HG02884 (cell line): ENCODE measurements at regions not wholly inside any gene's neighbourhood (a gene's known extent, or its start where the extent isn't known, plus 50 kb on each side); places are given as distances from the start of the nearest gene placed in this dataset.
A peak's percentile ranks its signal among the peaks of the same experiment; 100 is the strongest.
"Not testable (repeated sequence)": the region's sequence is repeated elsewhere in the genome, so short reads cannot be mapped to it uniquely, and the experiment has no call there.

ENCODE experiments used
- ATAC-seq: cut with Tn5 transposase; IDR thresholded peaks from one replicate; pipeline ENCODE4 v1.9.1; 2021; ENCODE audit warnings: mild to moderate bottlenecking, moderate library complexity; ENCODE audit not compliant: unreplicated experiment

DNA sequence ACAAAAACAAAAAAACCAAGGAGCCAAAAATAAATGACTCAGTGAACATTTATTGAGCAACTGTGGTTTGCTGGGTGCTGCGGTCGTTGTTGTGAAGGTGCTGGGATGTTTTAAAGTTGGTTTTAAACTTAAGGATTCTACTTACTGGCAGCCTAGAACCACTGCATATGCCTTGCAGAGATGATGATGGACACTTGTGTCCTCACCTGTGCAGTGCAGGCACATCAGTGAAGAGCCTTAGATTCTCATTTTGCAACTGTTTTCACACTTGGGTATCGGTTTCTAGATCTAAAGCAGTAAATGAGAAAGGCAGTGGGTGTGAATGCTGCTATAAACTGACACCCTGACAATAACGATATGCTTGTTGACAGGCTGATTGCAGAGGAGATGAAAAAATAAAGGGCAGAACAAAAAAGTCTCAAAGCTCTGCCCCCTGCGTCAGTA, 68.8 kb downstream of the UTRN start:
- peak; percentile 55 for ATAC-seq

DNA sequence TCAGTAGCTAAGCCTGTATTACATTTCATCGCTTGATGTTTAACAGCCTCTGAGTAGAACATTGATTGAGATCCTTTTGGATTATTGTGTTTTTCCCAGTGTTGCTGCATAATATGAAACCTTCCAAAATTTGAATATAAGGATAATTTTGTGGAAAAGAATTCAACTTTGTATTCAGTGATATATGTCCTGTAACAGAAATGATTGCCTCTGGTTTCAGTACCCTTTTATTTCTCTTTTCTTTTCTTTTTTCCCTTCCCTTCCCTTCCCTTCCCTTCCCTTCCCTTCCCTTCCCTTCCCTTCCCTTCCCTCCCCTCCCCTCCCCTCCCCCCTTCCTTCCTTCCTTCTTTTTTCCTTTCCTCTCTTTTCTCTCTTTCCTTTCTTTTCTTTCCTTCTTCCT, 74.6 kb downstream of the UTRN start:
- no peak for ATAC-seq

- no peak for ATAC-seq
Measured at GRCh38 chr6:144360401-144360800, 75.3 kb downstream of the UTRN start.

DNA sequence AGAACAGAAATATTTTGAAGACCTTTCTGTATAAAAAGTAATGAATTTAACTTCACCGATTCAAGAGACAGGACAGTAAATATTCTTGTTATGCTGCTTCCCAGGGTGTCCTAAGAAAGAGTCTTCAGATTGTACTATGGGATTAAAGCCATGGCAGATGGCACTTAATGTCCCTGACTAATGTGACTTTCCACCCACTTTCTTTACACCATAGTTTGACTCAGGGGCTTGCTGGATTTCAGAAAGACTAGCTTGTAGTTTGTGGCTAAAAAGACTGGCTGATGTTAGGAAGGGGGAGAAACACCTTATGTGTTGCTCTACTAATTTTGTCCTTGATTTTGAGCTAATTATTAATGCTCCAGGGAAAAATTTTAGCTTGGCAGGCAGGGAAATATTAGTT, 75.9 kb downstream of the UTRN start:
- no peak for ATAC-seq

DNA sequence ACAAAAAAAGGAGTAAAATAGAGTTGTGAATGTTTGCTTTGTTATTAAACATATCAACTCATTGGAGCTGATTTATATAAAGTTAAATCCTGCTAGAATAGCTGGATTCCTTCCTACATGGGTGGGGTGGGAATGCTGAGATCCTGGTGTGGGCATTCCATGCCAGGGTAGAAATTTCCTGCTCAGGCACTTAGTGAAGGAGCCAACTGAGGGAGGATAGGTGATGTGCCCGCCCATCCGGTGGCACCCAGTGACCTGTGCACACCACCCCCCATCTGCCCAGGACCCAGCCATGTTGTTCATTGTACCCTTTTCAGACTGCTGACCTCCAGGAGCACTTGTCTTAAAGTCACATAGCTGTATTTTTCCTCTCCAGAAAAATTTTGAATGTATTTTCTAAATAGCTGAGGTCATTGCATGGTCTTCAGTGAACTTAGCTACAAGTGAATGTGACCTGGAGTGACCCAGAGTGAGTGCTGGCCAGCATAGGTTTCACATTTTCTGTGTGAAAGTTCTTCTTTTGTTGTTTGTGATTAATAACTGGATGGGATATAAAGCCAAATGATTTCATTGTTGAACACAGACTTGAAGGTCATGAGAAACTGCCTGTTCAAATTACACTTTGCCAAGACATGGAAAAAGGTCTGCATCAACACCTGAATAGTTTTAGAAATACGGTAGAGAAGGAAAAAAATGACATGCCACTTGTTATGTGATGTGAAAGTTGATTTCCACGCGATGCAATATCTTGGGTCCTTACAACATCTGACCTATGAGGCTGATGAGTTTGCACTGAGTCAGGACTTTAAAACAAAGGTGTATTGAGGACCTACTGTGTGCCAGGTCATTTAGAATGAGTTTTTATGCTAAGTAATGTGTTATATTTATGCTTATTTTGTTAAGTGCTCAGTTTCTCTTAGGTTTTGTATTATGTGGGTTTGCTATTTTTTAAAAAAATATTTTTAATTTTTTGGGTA, 77.2 kb downstream of the UTRN start:
- ATAC-seq: no peak

DNA sequence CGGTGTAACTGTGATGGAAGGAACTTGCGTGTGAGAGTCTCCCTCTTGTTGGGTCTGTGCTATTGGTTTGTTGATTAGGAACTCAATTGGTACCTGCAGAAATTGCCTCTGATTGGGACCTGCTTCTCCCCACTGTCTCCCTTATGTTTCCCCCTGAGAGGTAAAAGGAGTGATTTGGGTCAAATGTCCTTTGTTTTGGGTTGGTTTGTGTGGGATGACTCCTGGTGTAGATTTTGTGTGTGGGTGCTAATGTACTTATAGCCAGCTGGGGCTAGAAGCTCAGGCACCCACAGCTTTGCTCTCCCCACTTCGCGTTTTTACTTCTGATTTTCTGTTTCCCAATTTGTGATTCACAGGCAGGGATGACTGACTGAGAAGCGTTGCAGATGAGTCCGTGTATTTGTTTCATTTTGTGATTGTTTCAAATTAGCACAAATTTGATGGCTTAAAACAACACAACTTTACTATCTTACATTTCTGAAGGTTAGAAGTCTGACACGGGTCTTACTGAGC, 79.1 kb downstream of the UTRN start:
- ATAC-seq: no peak

- no peak for ATAC-seq
Measured at GRCh38 chr6:144364782-144365181, 79.6 kb downstream of the UTRN start.

- no peak for ATAC-seq
Measured at GRCh38 chr6:144365271-144365670, 80.1 kb downstream of the UTRN start.

DNA sequence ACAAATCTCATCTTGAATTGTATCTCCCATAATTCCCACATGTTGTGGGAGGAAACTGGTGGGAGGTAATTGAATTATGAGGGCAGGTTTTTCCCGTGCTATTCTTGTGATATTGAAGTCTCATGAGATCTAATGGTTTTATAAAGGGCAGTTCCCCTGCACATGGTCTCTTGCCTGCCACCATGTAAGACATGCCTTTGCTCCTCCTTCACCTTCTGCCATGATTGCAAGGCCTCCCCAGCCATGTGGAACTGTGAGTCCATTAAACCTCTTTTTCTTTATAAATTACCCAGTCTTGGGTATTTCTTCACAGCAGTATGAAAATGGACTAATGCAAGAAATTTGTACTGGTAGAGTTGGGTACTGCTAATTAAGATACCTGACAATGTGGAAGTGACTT, 84.6 kb downstream of the UTRN start:
- not testable (repeated sequence) for ATAC-seq

GRCh38 chr6:144372116-144372515, 87.0 kb downstream of the UTRN start:
- no peak for ATAC-seq

DNA sequence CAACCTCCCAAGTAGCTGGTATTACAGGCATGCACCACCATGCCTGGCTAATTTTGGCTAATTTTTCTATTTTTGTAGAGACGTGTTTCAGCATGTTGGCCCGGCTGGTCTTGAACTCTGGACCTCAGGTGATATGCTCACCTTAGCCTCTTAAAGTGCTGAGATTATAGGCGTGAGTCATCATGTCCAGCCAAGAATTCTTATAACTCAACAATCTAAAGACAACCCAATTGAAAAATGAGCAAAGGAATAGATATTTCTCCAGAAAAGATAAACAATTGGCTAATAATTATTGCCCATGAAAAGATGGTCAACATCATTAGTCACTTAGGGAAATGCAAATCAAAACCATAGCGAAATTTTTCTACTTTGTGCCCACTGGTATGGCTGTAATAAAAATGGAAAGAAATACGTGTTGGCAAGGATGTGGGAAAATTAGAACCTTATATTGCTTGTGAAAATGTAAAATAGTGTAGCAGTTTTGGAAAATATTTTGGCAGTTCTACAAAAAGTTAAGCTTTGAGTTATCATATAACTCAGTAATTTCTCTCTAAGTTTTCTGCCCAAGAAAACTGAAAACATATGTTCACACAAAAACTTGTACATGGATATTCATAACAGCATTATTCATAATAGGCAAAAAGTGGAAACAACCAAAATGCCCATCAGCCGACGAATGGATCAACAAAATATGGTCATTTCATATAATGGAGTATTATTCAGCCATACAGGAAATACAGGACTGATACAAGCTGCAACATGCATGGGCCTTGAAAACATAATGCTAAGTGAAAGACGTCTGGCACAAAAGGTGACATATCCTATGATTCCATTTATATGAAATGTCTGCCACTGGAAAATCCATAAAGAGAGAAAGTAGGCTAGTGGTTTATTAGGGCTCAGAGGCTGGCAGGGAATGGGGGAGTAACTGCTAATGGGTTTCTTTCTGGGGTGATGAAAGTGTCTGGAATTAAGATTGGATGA, 87.8 kb downstream of the UTRN start:
- no peak for ATAC-seq

- not testable (repeated sequence) for ATAC-seq
Measured at GRCh38 chr6:144374525-144374924, 89.4 kb downstream of the UTRN start.

GRCh38 chr6:144377586-144378210, 92.6 kb downstream of the UTRN start:
- no peak for ATAC-seq

DNA sequence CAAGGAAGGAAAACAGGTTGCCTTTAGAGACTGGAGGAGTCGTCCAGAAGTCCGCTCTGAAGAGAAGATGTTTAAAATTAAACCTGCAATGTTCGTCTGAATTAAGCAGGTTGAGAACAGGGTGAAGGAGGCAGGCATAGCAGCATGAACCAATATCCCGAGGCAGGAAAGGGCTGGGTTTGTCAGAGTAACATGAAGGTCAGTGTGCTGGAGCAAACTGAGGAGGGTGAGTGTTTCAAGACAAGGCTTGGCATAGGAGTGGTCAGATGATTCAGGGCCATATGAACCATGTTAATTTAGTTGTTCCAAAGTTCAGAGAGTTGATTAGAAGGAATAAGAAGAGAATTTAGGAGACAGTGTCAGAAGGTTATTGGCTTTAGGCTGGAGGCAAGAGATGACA, 93.3 kb downstream of the UTRN start:
- no peak for ATAC-seq

DNA sequence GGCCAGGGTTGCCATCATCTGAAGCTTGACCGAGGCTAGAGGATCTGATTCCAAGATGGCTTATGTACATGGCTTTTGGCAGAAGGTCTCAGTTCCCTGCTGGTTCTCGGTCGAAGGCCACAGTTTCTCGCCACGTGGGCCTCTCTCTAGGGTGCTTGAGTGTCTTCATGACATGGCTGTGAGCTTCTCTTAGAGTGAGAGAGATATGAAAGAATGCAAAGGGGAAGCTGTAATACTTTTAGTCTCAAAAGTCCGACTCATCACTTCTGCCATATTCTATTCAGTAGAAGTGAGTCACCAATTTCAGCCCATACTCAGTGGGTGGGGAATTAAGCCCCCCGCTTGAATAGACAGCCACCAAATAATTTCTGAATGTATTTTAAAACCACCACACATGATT, 94.2 kb downstream of the UTRN start:
- no peak for ATAC-seq

- ATAC-seq: not testable (repeated sequence)
Measured at GRCh38 chr6:144381499-144381898, 96.4 kb downstream of the UTRN start.

- ATAC-seq: no peak
Measured at GRCh38 chr6:144383336-144383735, 98.2 kb downstream of the UTRN start.

DNA sequence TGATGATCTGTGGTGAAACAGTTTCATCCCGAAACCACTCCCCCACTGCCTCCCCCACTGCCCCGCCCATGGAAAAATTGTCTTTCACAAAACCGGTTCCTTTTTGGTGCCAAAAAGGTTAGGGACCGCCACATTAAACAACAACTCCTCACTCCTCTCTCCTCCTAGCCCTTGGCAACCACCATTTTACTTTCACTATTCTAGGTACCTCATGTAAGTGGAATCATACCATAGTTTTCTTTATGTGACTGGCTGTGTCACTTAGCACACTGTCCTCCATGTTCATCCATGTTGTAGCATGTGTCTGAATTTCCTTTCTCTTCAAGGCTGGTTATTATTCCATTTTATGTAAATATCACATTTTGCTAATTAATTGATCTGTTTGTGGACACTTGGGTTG, 99.3 kb downstream of the UTRN start:
- ATAC-seq: no peak

- ATAC-seq: not testable (repeated sequence)
Measured at GRCh38 chr6:144389474-144389873, 104.3 kb downstream of the UTRN start.

- no peak for ATAC-seq
Measured at GRCh38 chr6:144390202-144390601, 105.1 kb downstream of the UTRN start.

GRCh38 chr6:144390886-144391285, 105.8 kb downstream of the UTRN start:
- no peak for ATAC-seq
